Fibroblast of the aortic adventitia (primary cell): ENCODE measurements at regions not wholly inside any gene's neighbourhood (a gene's known extent, or its start where the extent isn't known, plus 50 kb on each side); places are given as distances from the start of the nearest gene placed in this dataset.
"Not testable (repeated sequence)": the region's sequence is repeated elsewhere in the genome, so short reads cannot be mapped to it uniquely, and the experiment has no call there.

Experiments used
- DNase-seq: peaks from one replicate; pipeline ENCODE4 v3.0.0-alpha.2; 2010; ENCODE audit warnings: low read depth
- H3K4me3 ChIP-seq: 2 replicates; pipeline ENCODE4 v1.5.1; 2011; ENCODE audit warnings: low read depth, mild to moderate bottlenecking, control low read depth, low read length, moderate library complexity
- TF ChIP-seq, protein P1 (sequence below): IDR thresholded peaks from 2 replicates; pipeline ENCODE4 v1.5.1; 2011; ENCODE audit warnings: mild to moderate bottlenecking, low read length, control low read depth, inconsistent platforms; ENCODE audit not compliant: insufficient read depth

DNA sequence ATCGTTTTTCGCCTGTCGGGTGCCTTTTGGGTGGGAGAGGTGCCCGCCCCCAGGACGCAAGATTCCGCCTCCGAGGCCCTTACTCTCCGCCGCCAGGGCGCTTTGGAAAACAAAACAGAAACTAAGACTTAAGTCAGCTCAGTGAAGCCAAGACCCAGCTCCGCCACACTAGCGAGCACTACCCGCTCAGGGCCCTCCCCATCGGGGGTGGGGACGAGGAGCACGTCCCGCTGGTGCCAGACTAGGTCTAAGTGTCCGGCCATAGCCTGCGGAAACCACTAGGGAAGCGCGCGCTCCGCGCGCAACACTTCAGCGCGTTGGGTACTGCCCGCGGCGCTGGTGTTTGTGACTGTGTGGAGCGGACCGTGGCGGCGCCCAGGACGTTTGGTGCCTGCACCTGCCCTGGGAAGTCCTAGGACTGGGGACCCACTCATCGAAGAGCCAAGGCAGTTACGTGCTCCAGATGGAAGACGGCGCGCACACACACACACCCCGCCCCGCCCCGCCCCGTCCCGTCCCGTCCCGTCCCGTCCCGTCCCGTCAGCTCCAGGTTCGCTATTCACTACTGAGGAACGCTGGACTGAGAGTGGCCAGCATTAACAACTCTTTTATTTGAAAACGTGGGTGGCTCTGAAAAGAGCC, 57.6 kb upstream of the BOLA1 start:
- not testable (repeated sequence) for DNase-seq, H3K4me3 ChIP-seq

DNA sequence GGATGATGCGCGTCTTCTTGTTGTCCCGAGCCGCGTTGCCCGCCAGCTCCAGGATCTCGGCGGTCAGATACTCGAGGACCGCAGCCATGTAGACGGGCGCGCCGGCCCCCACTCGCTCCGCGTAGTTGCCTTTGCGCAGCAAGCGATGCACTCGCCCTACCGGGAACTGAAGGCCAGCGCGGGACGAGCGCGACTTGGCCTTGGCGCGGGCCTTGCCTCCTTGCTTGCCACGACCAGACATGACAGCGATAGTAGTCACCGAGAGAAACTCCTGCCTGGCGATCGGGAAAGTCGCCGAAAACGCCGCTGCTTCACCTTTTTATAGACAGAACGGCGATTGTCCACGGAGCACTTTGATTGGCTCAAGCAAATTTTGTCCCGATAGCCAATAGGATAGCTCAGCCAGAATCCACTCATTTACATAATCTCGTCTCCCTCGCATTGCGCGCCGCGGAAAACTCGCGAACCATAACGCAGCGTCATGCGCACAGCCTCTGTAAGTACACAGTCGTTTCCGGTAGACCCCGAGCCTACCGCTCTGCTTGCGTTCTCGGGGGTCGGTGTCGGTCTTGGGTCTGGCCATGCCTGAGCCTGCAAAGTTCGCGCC, 56.8 kb upstream of the BOLA1 start:
- DNase-seq, H3K4me3 ChIP-seq: not testable (repeated sequence)

DNA sequence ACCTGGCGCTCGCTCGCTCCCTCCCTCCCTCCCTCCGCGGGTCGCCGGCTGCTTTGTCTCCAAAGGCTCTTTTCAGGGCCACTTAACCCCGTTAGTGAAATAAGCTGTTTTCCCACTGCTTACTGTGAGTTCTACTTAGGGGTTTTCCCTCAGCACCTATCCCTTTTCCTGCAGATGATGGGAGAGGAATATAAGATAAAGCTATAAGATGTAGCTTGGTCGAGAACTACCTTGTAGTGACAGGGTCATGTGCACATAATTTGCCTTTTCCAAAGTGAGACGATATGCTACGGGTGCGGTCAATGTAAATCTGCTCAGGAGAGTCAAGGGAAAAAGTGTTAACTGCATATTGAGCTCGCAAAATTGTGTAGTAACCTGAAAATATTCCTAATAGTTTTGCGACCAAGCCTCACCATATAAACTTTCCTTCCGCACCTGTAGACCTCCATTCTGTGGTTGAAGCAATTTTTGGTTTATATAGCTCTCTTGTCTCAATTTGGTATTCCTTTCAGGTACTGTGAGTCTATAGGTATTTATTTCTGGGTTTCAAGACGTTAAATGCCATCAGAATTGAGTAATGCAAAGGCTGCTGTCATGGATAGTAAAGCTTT, 55.8 kb upstream of the BOLA1 start:
- H3K4me3 ChIP-seq = peak overlapping the region; percentile 84
- TF ChIP-seq, protein P1, sequence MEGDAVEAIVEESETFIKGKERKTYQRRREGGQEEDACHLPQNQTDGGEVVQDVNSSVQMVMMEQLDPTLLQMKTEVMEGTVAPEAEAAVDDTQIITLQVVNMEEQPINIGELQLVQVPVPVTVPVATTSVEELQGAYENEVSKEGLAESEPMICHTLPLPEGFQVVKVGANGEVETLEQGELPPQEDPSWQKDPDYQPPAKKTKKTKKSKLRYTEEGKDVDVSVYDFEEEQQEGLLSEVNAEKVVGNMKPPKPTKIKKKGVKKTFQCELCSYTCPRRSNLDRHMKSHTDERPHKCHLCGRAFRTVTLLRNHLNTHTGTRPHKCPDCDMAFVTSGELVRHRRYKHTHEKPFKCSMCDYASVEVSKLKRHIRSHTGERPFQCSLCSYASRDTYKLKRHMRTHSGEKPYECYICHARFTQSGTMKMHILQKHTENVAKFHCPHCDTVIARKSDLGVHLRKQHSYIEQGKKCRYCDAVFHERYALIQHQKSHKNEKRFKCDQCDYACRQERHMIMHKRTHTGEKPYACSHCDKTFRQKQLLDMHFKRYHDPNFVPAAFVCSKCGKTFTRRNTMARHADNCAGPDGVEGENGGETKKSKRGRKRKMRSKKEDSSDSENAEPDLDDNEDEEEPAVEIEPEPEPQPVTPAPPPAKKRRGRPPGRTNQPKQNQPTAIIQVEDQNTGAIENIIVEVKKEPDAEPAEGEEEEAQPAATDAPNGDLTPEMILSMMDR = no peak
- no peak for DNase-seq

DNA sequence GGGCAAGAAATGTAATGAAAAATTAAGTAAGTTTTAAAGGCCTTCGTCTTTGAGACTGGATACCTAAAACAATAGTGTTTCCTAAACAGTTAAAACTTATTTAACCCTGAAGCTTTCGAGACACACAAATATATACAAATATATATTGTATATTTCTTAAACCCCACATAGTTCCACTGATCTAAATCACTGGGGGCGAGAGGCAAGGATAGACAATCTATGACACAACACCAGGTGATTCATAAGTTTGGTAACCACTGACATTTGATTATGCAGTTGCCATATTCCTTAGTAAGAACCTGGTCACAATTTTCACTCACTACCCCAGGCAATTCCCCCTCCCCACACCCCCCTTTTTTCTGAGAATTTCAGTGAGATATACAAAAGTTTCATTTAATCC, 55.3 kb upstream of the BOLA1 start:
- DNase-seq = peak; percentile 51
- peak overlapping the region; percentile 84 for H3K4me3 ChIP-seq
- TF ChIP-seq, protein P1 = no peak

DNA sequence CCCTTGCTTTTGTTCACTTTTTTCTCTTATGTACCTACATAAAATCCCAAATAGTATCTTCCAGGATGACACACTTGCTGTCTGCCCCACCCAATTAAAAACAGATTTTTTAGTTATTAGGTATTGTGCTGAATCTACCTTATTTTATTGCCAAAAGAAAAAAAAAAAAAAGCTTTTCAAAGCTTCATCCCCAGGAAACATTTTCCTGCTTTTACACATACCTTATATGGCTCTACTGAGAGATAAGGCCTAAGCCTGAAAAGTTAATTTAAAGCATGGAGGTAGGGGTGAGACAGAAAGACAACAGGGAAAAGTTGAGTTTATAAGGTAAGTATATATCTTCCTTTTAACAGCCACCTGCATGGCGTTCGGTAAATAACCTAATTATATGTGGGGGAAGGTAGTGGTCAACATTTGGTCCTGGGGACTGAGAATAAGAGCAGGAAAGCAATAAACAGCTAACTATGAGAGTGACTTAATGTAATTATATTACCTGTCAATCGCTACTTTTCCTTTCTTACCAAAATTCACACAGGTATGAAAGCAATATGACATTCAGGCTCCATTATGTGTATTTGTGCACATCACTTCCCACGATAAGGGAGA, 54.6 kb upstream of the BOLA1 start:
- no peak for DNase-seq
- TF ChIP-seq, protein P1 = no peak
- H3K4me3 ChIP-seq = peak overlapping the region; percentile 40

DNA sequence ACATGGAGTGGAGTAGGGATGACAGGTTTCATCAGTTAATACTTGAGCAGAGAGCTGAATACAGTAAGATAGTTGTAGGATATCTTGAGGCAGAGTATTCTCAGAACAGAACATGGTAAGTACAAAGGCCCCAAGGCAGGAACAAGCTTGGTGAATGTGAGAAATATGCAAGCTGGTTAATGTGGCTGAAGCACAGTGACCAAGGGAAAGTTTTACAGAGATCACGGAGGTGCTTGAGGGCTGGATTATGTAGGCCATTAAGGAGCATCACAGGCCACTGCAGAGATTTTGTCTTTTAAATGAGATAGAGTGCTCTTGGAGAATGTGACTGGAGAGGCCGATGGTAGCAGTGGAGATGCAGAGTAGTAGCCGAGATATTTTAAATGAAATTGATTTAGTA, 54.0 kb upstream of the BOLA1 start:
- H3K4me3 ChIP-seq = no peak overlapping the region
- DNase-seq = no peak
- TF ChIP-seq, protein P1 = no peak

DNA sequence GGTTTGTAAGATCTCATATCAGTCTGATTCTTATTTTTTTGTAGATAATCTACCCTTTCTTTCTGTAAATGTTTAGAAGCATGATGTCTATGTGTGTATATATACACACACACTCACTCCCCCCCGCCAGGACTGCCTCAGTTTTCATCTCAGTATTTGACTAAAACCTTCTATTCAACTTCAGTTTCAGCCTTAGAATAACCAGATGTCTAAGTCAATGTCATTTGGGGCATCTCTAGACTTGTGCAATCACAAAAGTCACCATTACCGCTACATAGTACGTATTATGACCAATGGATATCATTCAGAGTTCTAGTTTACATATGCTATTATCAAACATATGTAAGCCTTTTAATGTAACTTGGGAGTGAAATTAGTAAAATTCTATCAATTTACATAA, 53.3 kb upstream of the BOLA1 start:
- no peak overlapping the region for H3K4me3 ChIP-seq
- TF ChIP-seq, protein P1 = no peak
- DNase-seq = no peak
